HG02943 (cell line): ENCODE measurements at regions not wholly inside any gene's neighbourhood (a gene's known extent, or its start where the extent isn't known, plus 50 kb on each side); places are given as distances from the start of the nearest gene placed in this dataset.

Source experiments
- ATAC-seq: cut with Tn5 transposase; IDR thresholded peaks from one replicate; pipeline ENCODE4 v1.9.1; 2021; ENCODE audit warnings: mild to moderate bottlenecking, low read depth, moderate library complexity; ENCODE audit not compliant: unreplicated experiment

DNA sequence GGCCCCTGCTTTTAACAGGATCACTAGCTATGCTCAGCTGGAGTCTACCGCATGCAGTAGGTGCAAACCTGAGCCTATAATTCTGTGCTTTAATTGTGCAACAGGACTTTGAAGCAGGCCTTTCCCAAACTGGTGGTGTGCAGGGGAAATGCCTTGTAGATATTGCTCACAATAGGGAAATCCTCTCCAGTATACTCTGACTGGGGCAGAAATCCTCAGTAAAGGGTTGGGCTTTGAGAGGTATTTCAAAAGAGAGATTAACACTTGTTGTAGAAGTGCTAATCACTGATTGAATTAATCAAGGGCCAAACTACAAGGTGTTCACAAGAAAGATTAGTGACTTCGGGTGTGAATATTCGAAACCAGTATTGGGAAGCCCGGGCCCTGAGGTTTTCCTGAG lies 58.5 kb upstream of the EXOC6 start:
- no peak for ATAC-seq

DNA sequence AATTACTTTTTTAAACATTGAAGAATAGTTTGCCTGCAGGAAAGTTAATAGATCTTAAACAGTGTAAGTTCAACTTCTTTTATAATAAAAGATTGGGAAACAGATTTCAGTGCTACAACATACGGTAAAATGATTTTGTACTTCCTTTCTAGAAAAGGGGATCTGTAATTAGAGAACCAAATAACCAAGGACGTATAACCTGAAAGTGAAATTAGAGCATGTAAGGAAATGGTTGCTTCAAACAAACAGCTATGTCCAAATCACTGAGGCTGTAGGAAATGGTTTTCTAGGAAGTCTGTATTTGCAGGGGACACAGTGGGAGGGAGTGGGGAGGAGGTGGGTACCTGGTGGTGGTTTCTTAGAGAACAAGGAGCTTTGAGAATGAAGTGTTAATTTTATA lies 57.9 kb upstream of the EXOC6 start:
- no peak for ATAC-seq

DNA sequence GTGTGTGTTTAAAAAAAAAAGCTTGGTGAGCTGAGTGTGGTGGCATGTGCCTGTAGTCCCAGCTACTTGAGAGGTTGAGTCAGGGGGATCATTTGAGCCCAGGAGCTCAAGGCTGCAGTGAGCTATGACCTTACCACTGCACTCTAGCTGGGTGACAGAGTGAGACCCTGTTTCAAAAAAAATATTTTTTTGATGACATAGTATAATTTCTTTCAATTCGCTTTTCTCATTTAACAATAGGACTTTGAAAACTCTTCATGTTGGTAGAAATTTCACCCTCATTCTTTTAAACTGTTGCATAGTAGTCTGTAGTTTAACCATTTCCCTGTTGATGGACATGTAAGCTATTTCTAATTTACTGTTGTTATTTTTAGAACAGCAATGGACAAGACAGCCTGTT lies 55.7 kb upstream of the EXOC6 start:
- ATAC-seq: no peak
